H9 (cell line): ENCODE measurements at regions not wholly inside any gene's neighbourhood (a gene's known extent, or its start where the extent isn't known, plus 50 kb on each side); places are given as distances from the start of the nearest gene placed in this dataset.
A peak's percentile ranks its signal among the peaks of the same experiment; 100 is the strongest.

Source experiments
- DNase-seq: peaks from one replicate; pipeline ENCODE4 v3.0.0-alpha.2; 2017
- H2AFZ ChIP-seq: one replicate; pipeline ENCODE4 v1.6.1; 2013; ENCODE audit warnings: mild to moderate bottlenecking, low read length, control low read depth, moderate library complexity
- H2AK5ac ChIP-seq: 2 replicates; pipeline ENCODE4 v1.6.1; 2013; ENCODE audit warnings: low read length, control low read depth, mixed read lengths; ENCODE audit not compliant: insufficient read length
- H2BK120ac ChIP-seq: one replicate; pipeline ENCODE4 v1.6.1; 2013; ENCODE audit warnings: low read depth, mild to moderate bottlenecking, low read length, control low read depth, inconsistent platforms; ENCODE audit not compliant: poor library complexity, severe bottlenecking
- H2BK12ac ChIP-seq: 2 replicates; pipeline ENCODE4 v1.6.1; 2013; ENCODE audit warnings: low read length, control low read depth, mixed read lengths, low read depth; ENCODE audit not compliant: insufficient read length
- H2BK15ac ChIP-seq: 2 replicates; pipeline ENCODE4 v1.6.1; 2013; ENCODE audit warnings: low read depth, low read length, control low read depth
- H2BK20ac ChIP-seq: one replicate; pipeline ENCODE4 v1.6.1; 2013; ENCODE audit warnings: low read depth, mild to moderate bottlenecking, low read length, control low read depth, inconsistent platforms; ENCODE audit not compliant: poor library complexity, severe bottlenecking
- H2BK5ac ChIP-seq: 2 replicates; pipeline ENCODE4 v1.6.1; 2013; ENCODE audit warnings: low read length, control low read depth, mixed read lengths; ENCODE audit not compliant: insufficient read length
- H3K14ac ChIP-seq: 2 replicates; pipeline ENCODE4 v1.6.1; 2013; ENCODE audit warnings: low read length, control low read depth; ENCODE audit not compliant: insufficient read depth
- H3K18ac ChIP-seq: 2 replicates; pipeline ENCODE4 v1.6.1; 2013; ENCODE audit warnings: low read depth, mild to moderate bottlenecking, mixed read lengths, low read length, control low read depth; ENCODE audit not compliant: insufficient read length
- H3K23ac ChIP-seq: 2 replicates; pipeline ENCODE4 v1.6.1; 2013; ENCODE audit warnings: low read length, control low read depth, mixed read lengths, low read depth; ENCODE audit not compliant: insufficient read length
- H3K23me2 ChIP-seq: 2 replicates; pipeline ENCODE4 v1.6.1; 2013; ENCODE audit warnings: low read depth, mild to moderate bottlenecking, mixed read lengths, low read length, control low read depth; ENCODE audit not compliant: insufficient read length, poor library complexity, severe bottlenecking
- H3K27ac ChIP-seq: 2 replicates; pipeline ENCODE4 v1.5.1; 2013; ENCODE audit warnings: low read length, control low read depth, mixed read lengths, low read depth; ENCODE audit not compliant: insufficient read length
- H3K27me3 ChIP-seq: 2 replicates; pipeline ENCODE4 v1.6.1; 2013; ENCODE audit warnings: low read length, control low read depth, inconsistent platforms; ENCODE audit not compliant: insufficient read depth
- H3K4ac ChIP-seq: 2 replicates; pipeline ENCODE4 v1.6.1; 2013; ENCODE audit warnings: low read depth, mild to moderate bottlenecking, control low read depth, inconsistent platforms, low read length, moderate library complexity
- H3K4me1 ChIP-seq: 2 replicates; pipeline ENCODE4 v1.6.1; 2013; ENCODE audit warnings: low read length, control low read depth, inconsistent platforms; ENCODE audit not compliant: insufficient read depth
- H3K4me2 ChIP-seq: 2 replicates; pipeline ENCODE4 v1.6.1; 2013; ENCODE audit warnings: low read length, control low read depth, mixed read lengths; ENCODE audit not compliant: insufficient read length, insufficient read depth
- H3K56ac ChIP-seq: 2 replicates; pipeline ENCODE4 v1.6.1; 2013; ENCODE audit warnings: low read depth, mild to moderate bottlenecking, mixed read lengths, low read length, control low read depth; ENCODE audit not compliant: insufficient read length
- H3K79me1 ChIP-seq: 2 replicates; pipeline ENCODE4 v1.6.1; 2013; ENCODE audit warnings: low read depth, mild to moderate bottlenecking, moderate library complexity, low read length, control low read depth, inconsistent platforms; ENCODE audit not compliant: insufficient read depth, poor library complexity, severe bottlenecking
- H3K79me2 ChIP-seq: 2 replicates; pipeline ENCODE4 v1.6.1; 2013; ENCODE audit warnings: low read length, control low read depth, inconsistent platforms; ENCODE audit not compliant: insufficient read depth
- H3K9ac ChIP-seq: 2 replicates; pipeline ENCODE4 v1.6.1; 2013; ENCODE audit warnings: low read length, control low read depth, mixed read lengths; ENCODE audit not compliant: insufficient read length; ENCODE audit errors: extremely low read depth
- H3K9me3 ChIP-seq: one replicate; pipeline ENCODE4 v1.6.1; 2013; ENCODE audit warnings: low read depth, low read length, inconsistent platforms; ENCODE audit not compliant: control insufficient read depth
- H3T11ph ChIP-seq: one replicate; pipeline ENCODE4 v1.6.1; 2013; ENCODE audit warnings: mild to moderate bottlenecking, low read length, control low read depth, inconsistent platforms
- H4K20me1 ChIP-seq: one replicate; pipeline ENCODE4 v1.6.1; 2013; ENCODE audit not compliant: control insufficient read depth, insufficient read length, insufficient read depth
- H4K5ac ChIP-seq: 2 replicates; pipeline ENCODE4 v1.6.1; 2013; ENCODE audit warnings: low read depth, mild to moderate bottlenecking, mixed read lengths, low read length, control low read depth; ENCODE audit not compliant: insufficient read length
- H4K8ac ChIP-seq: replicated peaks from 2 replicates; pipeline ENCODE4 v1.6.1; 2013; ENCODE audit warnings: low read length, control low read depth, mixed read lengths, low read depth; ENCODE audit not compliant: insufficient read length
- H4K91ac ChIP-seq: 2 replicates; pipeline ENCODE4 v1.6.1; 2013; ENCODE audit warnings: low read depth, mild to moderate bottlenecking, moderate library complexity, mixed read lengths, low read length, control low read depth; ENCODE audit not compliant: insufficient read length
- H3K27ac Mint-ChIP-seq, 3 experiments: 2 replicates in 2 of 3; 3 replicates in 1 of 3; pipeline ENCODE4 v1.8.0; 2020 to 2021; ENCODE audit warnings: mixed read lengths in 3 of 3, mild to moderate bottlenecking in 1 of 3, moderate library complexity in 1 of 3
- H3K27me3 Mint-ChIP-seq: 2 replicates; pipeline ENCODE4 v1.8.0; 2021; ENCODE audit warnings: low read depth, mild to moderate bottlenecking, moderate library complexity, mixed read lengths
- H3K36me3 Mint-ChIP-seq, 3 experiments: 2 replicates in 2 of 3; 3 replicates in 1 of 3; pipeline ENCODE4 v1.8.0; 2020 to 2021; ENCODE audit warnings: low read depth in 3 of 3, mixed read lengths in 3 of 3; ENCODE audit not compliant: insufficient read depth in 1 of 3
- H3K4me1 Mint-ChIP-seq, 2 experiments: 2 replicates each; pipeline ENCODE4 v1.8.0; 2020; ENCODE audit warnings: mixed read lengths in 2 of 2
- H3K4me3 Mint-ChIP-seq, 2 experiments: 2 replicates in 1 of 2; 3 replicates in 1 of 2; pipeline ENCODE4 v1.8.0; 2020 to 2021; ENCODE audit warnings: mild to moderate bottlenecking in 2 of 2, mixed read lengths in 2 of 2, moderate library complexity in 1 of 2
- H3K9me3 Mint-ChIP-seq, 2 experiments: 2 replicates in 1 of 2; 3 replicates in 1 of 2; pipeline ENCODE4 v1.8.0; 2020; ENCODE audit warnings: mild to moderate bottlenecking in 2 of 2, mixed read lengths in 2 of 2, moderate library complexity in 1 of 2
- CTCF ChIP-seq: fragments of 200-600 bp; sonication (generic); conservative IDR thresholded peaks from 3 replicates; pipeline ENCODE4 v1.8.0; 2021; ENCODE audit warnings: antibody characterized with exemption, mild to moderate bottlenecking
- WGBS: extraction: QIAGEN DNeasy Blood & Tissue Kit; methylation state at CpG from one replicate; pipeline ENCODE4 v1.1.7; 2013; ENCODE audit warnings: missing lambda C conversion rate, low lambda C conversion rate, mixed read lengths; ENCODE audit not compliant: insufficient read length; ENCODE audit errors: extremely low coverage; 5-methylcytosine and 5-hydroxymethylcytosine counted together

GRCh38 chr6:21431526-21431925 lies 162.0 kb upstream of the SOX4 start:
- H3K9me3 Mint-ChIP-seq: peaks cover 3% of the 10 kb centered on the region in 2 experiments; a peak in 4 of 5 replicates
- Histone ChIP-seq H3K23ac (no peak overlapping the region), H3K4me1 (no peaks in the 10 kb centered on the region), H2BK12ac (no peak overlapping the region), H4K5ac (no peak overlapping the region), H2AK5ac (no peak overlapping the region), H2AFZ (no peak overlapping the region), H2BK15ac (no peak overlapping the region), H3K79me1 (no peaks in the 10 kb centered on the region), H3K4me2 (no peak overlapping the region), H3K27ac (no peak overlapping the region), H3K9me3 (no peaks in the 10 kb centered on the region), H2BK120ac (no peak overlapping the region), H3K27me3 (no peaks in the 10 kb centered on the region), H4K91ac (no peak overlapping the region), H3K56ac (no peak overlapping the region), H3K23me2 (no peaks in the 10 kb centered on the region), H3K9ac (no peak overlapping the region), H4K8ac (no peak overlapping the region), H3K14ac (no peak overlapping the region), H3K79me2 (no peaks in the 10 kb centered on the region), H4K20me1 (no peaks in the 10 kb centered on the region), H3K18ac (no peak overlapping the region), H3T11ph (no peak overlapping the region), H3K4ac (no peak overlapping the region), H2BK20ac (no peak overlapping the region), H2BK5ac (no peak overlapping the region)
- H3K27me3 Mint-ChIP-seq: no peaks in the 10 kb centered on the region
- DNase-seq: no peak
- peaks cover 4 to 6% of the 10 kb centered on the region in 2 experiments; a peak in 3 of 4 replicates for H3K4me1 Mint-ChIP-seq
- no peak for TF ChIP-seq CTCF
- H3K27ac Mint-ChIP-seq: peak overlapping the region in 1 of 3 experiments; percentile 48; a peak in 1 of 7 replicates
- peaks cover 0 to 7% (median 0%) of the 10 kb centered on the region in 3 experiments; a peak in 3 of 7 replicates for H3K36me3 Mint-ChIP-seq
- H3K4me3 Mint-ChIP-seq: no peak overlapping the region
- WGBS: no CpG with 5 or more reads among the region's 4 CpGs
